Esophagus muscularis mucosa (tissue), 4 donors: ENCODE measurements at regions not wholly inside any gene's neighbourhood (a gene's known extent, or its start where the extent isn't known, plus 50 kb on each side); places are given as distances from the start of the nearest gene placed in this dataset.
"Not testable (repeated sequence)": the region's sequence is repeated elsewhere in the genome, so short reads cannot be mapped to it uniquely, and the experiment has no call there.

ENCODE experiments used
- DNase-seq: peaks from one replicate; pipeline ENCODE4 v3.0.0-alpha.2; 2017; ENCODE audit errors: extremely low spot score
- H3K27ac ChIP-seq, 4 donors: fragments of 200-600 bp; sonication (generic); replicated peaks in 1 of 4; 1 replicate in 3 of 4; 2 replicates in 1 of 4; pipeline ENCODE4 v1.5.1; 2016 to 2019; ENCODE audit warnings: mild to moderate bottlenecking in 1 of 4
- H3K27me3 ChIP-seq, 4 donors: fragments of 200-600 bp; sonication (generic); one replicate each; pipeline versions ENCODE4 v1.5.1 to v1.6.0; 2016 to 2019
- H3K36me3 ChIP-seq, 4 donors: fragments of 200-600 bp; sonication (generic); one replicate each; pipeline ENCODE4 v1.5.1; 2016 to 2019
- H3K4me1 ChIP-seq, 4 donors: fragments of 200-600 bp; sonication (generic); one replicate each; pipeline ENCODE4 v1.5.1; 2016 to 2019
- H3K4me3 ChIP-seq, 4 donors: fragments of 200-600 bp; sonication (generic); 1 replicate in 2 of 4; 2 replicates in 2 of 4; pipeline ENCODE4 v1.5.1; 2016 to 2019; ENCODE audit warnings: mild to moderate bottlenecking in 4 of 4, moderate library complexity in 1 of 4
- H3K9me3 ChIP-seq, 4 donors: fragments of 200-600 bp; sonication (generic); 1 replicate in 3 of 4; 2 replicates in 1 of 4; pipeline ENCODE4 v1.5.1; 2016 to 2019
- EP300 ChIP-seq: sonication (generic); formaldehyde crosslinking; IDR thresholded peaks from one replicate; pipeline ENCODE4 v1.6.1; 2017; ENCODE audit warnings: antibody characterized with exemption
- POLR2A ChIP-seq: fragments of 450-650 bp; IDR thresholded peaks from one replicate; pipeline ENCODE4 v1.6.1; 2017; ENCODE audit warnings: antibody characterized with exemption, moderate library complexity, mild to moderate bottlenecking, low read depth
- POLR2AphosphoS5 ChIP-seq, 2 donors: sonication (generic); formaldehyde crosslinking; IDR thresholded peaks; one replicate each; pipeline ENCODE4 v1.6.1; 2017; ENCODE audit warnings: antibody characterized with exemption in 2 of 2
- WGBS: methylation state at CpG from one replicate; pipeline ENCODE4 v1.1.5; 2018; 5-methylcytosine and 5-hydroxymethylcytosine counted together
- intact Hi-C: fragments of 100-400 bp; cut with DNase I; formaldehyde crosslinking; loops from one replicate; pipeline ENCODE4 v1.15.1; 2023
- TF ChIP-seq, protein P1 (sequence below), 3 experiments: fragments of 200-600 bp in 2 of 3; fragments of 450-650 bp in 1 of 3; sonication (generic) in 2 of 3; IDR thresholded peaks; one replicate each; pipeline ENCODE4 v1.5.1; 2017 to 2019; ENCODE audit warnings: antibody characterized with exemption in 3 of 3, mild to moderate bottlenecking in 2 of 3, moderate library complexity in 1 of 3

- 76% methylated on average over 3 of the region's 3 CpGs for WGBS
- no peak overlapping the region for H3K4me3 ChIP-seq
- H3K9me3 ChIP-seq = no peaks in the 10 kb centered on the region
- intact Hi-C loops = no loop called here
- H3K27ac ChIP-seq = no peak overlapping the region
- H3K36me3 ChIP-seq = no peaks in the 10 kb centered on the region
- H3K27me3 ChIP-seq = peaks cover 0 to 4% (median 0%) of the 10 kb centered on the region in 4 donors
- H3K4me1 ChIP-seq = peaks cover 0 to 6% (median 0%) of the 10 kb centered on the region in 4 donors
- DNase-seq = no peak
- no peak for TF ChIP-seq POLR2A
- no peak for TF ChIP-seq POLR2AphosphoS5 (IDR thresholded peaks at IDR 0.05)
- TF ChIP-seq, protein P1, sequence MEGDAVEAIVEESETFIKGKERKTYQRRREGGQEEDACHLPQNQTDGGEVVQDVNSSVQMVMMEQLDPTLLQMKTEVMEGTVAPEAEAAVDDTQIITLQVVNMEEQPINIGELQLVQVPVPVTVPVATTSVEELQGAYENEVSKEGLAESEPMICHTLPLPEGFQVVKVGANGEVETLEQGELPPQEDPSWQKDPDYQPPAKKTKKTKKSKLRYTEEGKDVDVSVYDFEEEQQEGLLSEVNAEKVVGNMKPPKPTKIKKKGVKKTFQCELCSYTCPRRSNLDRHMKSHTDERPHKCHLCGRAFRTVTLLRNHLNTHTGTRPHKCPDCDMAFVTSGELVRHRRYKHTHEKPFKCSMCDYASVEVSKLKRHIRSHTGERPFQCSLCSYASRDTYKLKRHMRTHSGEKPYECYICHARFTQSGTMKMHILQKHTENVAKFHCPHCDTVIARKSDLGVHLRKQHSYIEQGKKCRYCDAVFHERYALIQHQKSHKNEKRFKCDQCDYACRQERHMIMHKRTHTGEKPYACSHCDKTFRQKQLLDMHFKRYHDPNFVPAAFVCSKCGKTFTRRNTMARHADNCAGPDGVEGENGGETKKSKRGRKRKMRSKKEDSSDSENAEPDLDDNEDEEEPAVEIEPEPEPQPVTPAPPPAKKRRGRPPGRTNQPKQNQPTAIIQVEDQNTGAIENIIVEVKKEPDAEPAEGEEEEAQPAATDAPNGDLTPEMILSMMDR (IDR thresholded peaks at IDR 0.05) = no peak
- TF ChIP-seq EP300 = no peak
Observed at GRCh38 chr22:22988785-22989184, 81.5 kb upstream of the GNAZ start.

- WGBS = 97% methylated on average over 3 of the region's 3 CpGs
- intact Hi-C loops = no loop called here
- H3K27me3 ChIP-seq = peaks cover 0 to 4% (median 0%) of the 10 kb centered on the region in 4 donors
- no peaks in the 10 kb centered on the region for H3K9me3 ChIP-seq
- DNase-seq = no peak
- H3K4me1 ChIP-seq = peaks cover 0 to 6% (median 0%) of the 10 kb centered on the region in 4 donors
- TF ChIP-seq POLR2AphosphoS5 (IDR thresholded peaks at IDR 0.05) = no peak
- TF ChIP-seq POLR2A = no peak
- TF ChIP-seq, protein P1 (IDR thresholded peaks at IDR 0.05) = no peak
- no peak for TF ChIP-seq EP300
- H3K4me3 ChIP-seq = no peak overlapping the region
- H3K27ac ChIP-seq = no peak overlapping the region
- H3K36me3 ChIP-seq = no peaks in the 10 kb centered on the region
Observed at GRCh38 chr22:22989856-22990255, 80.5 kb upstream of the GNAZ start.

- H3K4me3 ChIP-seq, intact Hi-C loops, H3K9me3 ChIP-seq, DNase-seq, H3K36me3 ChIP-seq, H3K4me1 ChIP-seq, H3K27ac ChIP-seq, H3K27me3 ChIP-seq: not testable (repeated sequence)
- 55% methylated on average over 7 of the region's 7 CpGs for WGBS
Observed at GRCh38 chr22:22990711-22991505, 79.4 kb upstream of the GNAZ start.

DNA sequence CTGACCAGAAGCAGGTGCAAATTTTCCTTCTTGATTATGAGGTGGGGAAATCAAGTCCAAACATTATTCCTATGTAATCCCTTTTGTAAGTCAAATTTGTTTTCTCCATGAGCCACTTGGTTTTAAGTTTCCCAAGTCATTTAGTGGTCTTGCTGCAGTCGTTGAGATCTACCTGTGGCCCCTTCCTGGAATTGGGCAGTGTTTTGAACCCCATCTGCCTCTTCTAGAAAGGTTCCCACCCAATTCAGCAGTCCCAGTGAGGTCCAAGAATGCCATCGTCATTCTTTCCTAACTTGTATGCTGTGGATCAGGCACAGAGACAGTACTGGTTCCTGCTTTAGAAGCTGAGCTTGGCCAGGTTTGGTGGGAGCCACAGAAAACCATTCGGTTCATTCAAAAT lies 77.8 kb upstream of the GNAZ start:
- Histone ChIP-seq H3K9me3 (peaks cover 0 to 14% (median 13%) of the 10 kb centered on the region in 4 donors), H3K4me1 (peaks cover 0 to 6% (median 0%) of the 10 kb centered on the region in 4 donors), H3K27ac (no peak overlapping the region), H3K4me3 (no peak overlapping the region), H3K27me3 (no peaks in the 10 kb centered on the region), H3K36me3 (no peaks in the 10 kb centered on the region)
- TF ChIP-seq POLR2A (no peak), POLR2AphosphoS5 (IDR thresholded peaks at IDR 0.05) (no peak), EP300 (no peak)
- TF ChIP-seq, protein P1 (IDR thresholded peaks at IDR 0.05) = no peak
- intact Hi-C loops = no loop called here
- WGBS = 76% methylated on average over 3 of the region's 3 CpGs
- DNase-seq = no peak

GRCh38 chr22:22993184-22993583 lies 77.1 kb upstream of the GNAZ start:
- intact Hi-C loops = no loop called here
- no peak for DNase-seq
- H3K4me1 ChIP-seq = peaks cover 0 to 6% (median 0%) of the 10 kb centered on the region in 4 donors
- WGBS = 88% methylated on average over 5 of the region's 5 CpGs
- H3K4me3 ChIP-seq = no peak overlapping the region
- no peak for TF ChIP-seq POLR2AphosphoS5 (IDR thresholded peaks at IDR 0.05)
- no peak overlapping the region for H3K27ac ChIP-seq
- H3K36me3 ChIP-seq = no peaks in the 10 kb centered on the region
- H3K27me3 ChIP-seq = no peaks in the 10 kb centered on the region
- H3K9me3 ChIP-seq = peaks cover 0 to 21% (median 18%) of the 10 kb centered on the region in 4 donors

- no peak for DNase-seq
- Histone ChIP-seq H3K9me3 (peaks cover 0 to 26% (median 18%) of the 10 kb centered on the region in 4 donors), H3K4me1 (peaks cover 0 to 6% (median 0%) of the 10 kb centered on the region in 4 donors), H3K4me3 (no peak overlapping the region), H3K27ac (no peak overlapping the region), H3K36me3 (no peaks in the 10 kb centered on the region), H3K27me3 (no peaks in the 10 kb centered on the region)
- 38% methylated on average over 3 of the region's 3 CpGs for WGBS
- no peak for TF ChIP-seq POLR2A
- no peak for TF ChIP-seq EP300
- TF ChIP-seq POLR2AphosphoS5 (IDR thresholded peaks at IDR 0.05) = no peak
- TF ChIP-seq, protein P1 (IDR thresholded peaks at IDR 0.05) = no peak
- intact Hi-C loops = no loop called here
Observed at GRCh38 chr22:22995166-22995565, 75.2 kb upstream of the GNAZ start.
